Fibroblast of the conjunctiva (primary cell): ENCODE measurements at regions not wholly inside any gene's neighbourhood (a gene's known extent, or its start where the extent isn't known, plus 50 kb on each side); places are given as distances from the start of the nearest gene placed in this dataset.
A peak's percentile ranks its signal among the peaks of the same experiment; 100 is the strongest.

ENCODE experiments used
- DNase-seq: peaks from one replicate; pipeline ENCODE4 v3.0.0-alpha.2; 2010; ENCODE audit warnings: low read depth

GRCh38 chr12:87841935-87842334 is 187.3 kb downstream of the C12orf50 start:
- DNase-seq: no peak

GRCh38 chr12:87836190-87836589 is 193.0 kb downstream of the C12orf50 start:
- DNase-seq: no peak

- no peak for DNase-seq
Measured at GRCh38 chr12:87828382-87828973, 200.7 kb downstream of the C12orf50 start.

GRCh38 chr12:87827638-87828264 is 201.4 kb downstream of the C12orf50 start:
- no peak for DNase-seq

GRCh38 chr12:87822923-87823322 is 206.3 kb downstream of the C12orf50 start:
- DNase-seq: no peak

- no peak for DNase-seq
Measured at GRCh38 chr12:87820524-87821202, 208.5 kb downstream of the C12orf50 start.

- no peak for DNase-seq
Measured at GRCh38 chr12:87818441-87818840, 210.8 kb downstream of the C12orf50 start.

- DNase-seq: no peak
Measured at GRCh38 chr12:87815771-87816585, 213.2 kb downstream of the C12orf50 start.

GRCh38 chr12:87814625-87815024 is 214.6 kb downstream of the C12orf50 start:
- DNase-seq: no peak

- DNase-seq: peak; percentile 29
Measured at GRCh38 chr12:87813476-87814234, 215.5 kb downstream of the C12orf50 start.

- no peak for DNase-seq
Measured at GRCh38 chr12:87812681-87813080, 216.5 kb downstream of the C12orf50 start.

GRCh38 chr12:87812030-87812429 is 217.2 kb downstream of the C12orf50 start:
- DNase-seq: no peak

- DNase-seq: no peak
Measured at GRCh38 chr12:87809916-87810315, 219.3 kb downstream of the C12orf50 start.

GRCh38 chr12:87807086-87807485 is 222.1 kb downstream of the C12orf50 start:
- DNase-seq: no peak

- no peak for DNase-seq
Measured at GRCh38 chr12:87806310-87806709, 222.9 kb downstream of the C12orf50 start.

GRCh38 chr12:87804386-87804785 is 224.8 kb downstream of the C12orf50 start:
- DNase-seq: no peak

- no peak for DNase-seq
Measured at GRCh38 chr12:87802721-87803011, 226.5 kb downstream of the C12orf50 start.

- peak; percentile 33 for DNase-seq
Measured at GRCh38 chr12:87801860-87802720, 227.1 kb downstream of the C12orf50 start.

- DNase-seq: no peak
Measured at GRCh38 chr12:87796961-87797516, 232.2 kb downstream of the C12orf50 start.

GRCh38 chr12:87795555-87795954 is 233.6 kb downstream of the C12orf50 start:
- DNase-seq: no peak

GRCh38 chr12:87794854-87795253 is 234.3 kb downstream of the C12orf50 start:
- no peak for DNase-seq
